PFSK-1 (cell line): ENCODE measurements at regions not wholly inside any gene's neighbourhood (a gene's known extent, or its start where the extent isn't known, plus 50 kb on each side); places are given as distances from the start of the nearest gene placed in this dataset.

Experiments
- FOXP2 ChIP-seq: optimal IDR thresholded peaks from 2 replicates; pipeline ENCODE3; 2011; ENCODE audit warnings: borderline replicate concordance, control low read depth, inconsistent platforms; ENCODE audit not compliant: insufficient read depth; ENCODE audit errors: extremely low read length, extremely low read depth
- POLR2AphosphoS5 ChIP-seq: IDR thresholded peaks from 2 replicates; pipeline ENCODE4 v1.6.1; 2012; ENCODE audit warnings: low read depth, mild to moderate bottlenecking, control low read depth, low read length, moderate library complexity
- REST ChIP-seq, 2 experiments: IDR thresholded peaks; 2 replicates each; pipeline versions ENCODE4 v1.6.1 to v1.8.0; 2011 to 2012; ENCODE audit warnings: low read depth in 2 of 2, low read length in 2 of 2, control low read depth in 1 of 2, inconsistent platforms in 1 of 2, mild to moderate bottlenecking in 1 of 2, moderate library complexity in 1 of 2; ENCODE audit not compliant: insufficient read depth in 1 of 2
- SIN3A ChIP-seq: IDR thresholded peaks from 2 replicates; pipeline ENCODE4 v1.6.1; 2012; ENCODE audit warnings: mild to moderate bottlenecking, low read length, moderate library complexity, borderline replicate concordance; ENCODE audit not compliant: insufficient read depth
- TAF1 ChIP-seq: IDR thresholded peaks from 2 replicates; pipeline ENCODE4 v1.6.1; 2012; ENCODE audit warnings: low read length, control low read depth, borderline replicate concordance; ENCODE audit not compliant: insufficient read depth

- TF ChIP-seq POLR2AphosphoS5 = no peak
- no peak for TF ChIP-seq TAF1
- TF ChIP-seq SIN3A = no peak
- no peak for TF ChIP-seq REST (IDR thresholded peaks at IDR 0.05; ENCODE audit: insufficient read depth in 1 of 2, low read depth in 2 of 2, low read length in 2 of 2)
- TF ChIP-seq FOXP2 = no peak
Observed at GRCh38 chr5:28505121-28505520, 1466.7 kb upstream of the CDH9 start.

- TF ChIP-seq POLR2AphosphoS5 = no peak
- TF ChIP-seq SIN3A = no peak
- no peak for TF ChIP-seq FOXP2
- TF ChIP-seq TAF1 = no peak
- TF ChIP-seq REST (IDR thresholded peaks at IDR 0.05; ENCODE audit: insufficient read depth in 1 of 2, low read depth in 2 of 2, low read length in 2 of 2) = no peak
Observed at GRCh38 chr5:28500511-28500910, 1462.1 kb upstream of the CDH9 start.

- TF ChIP-seq TAF1 (no peak), FOXP2 (no peak), REST (IDR thresholded peaks at IDR 0.05; ENCODE audit: insufficient read depth in 1 of 2, low read depth in 2 of 2, low read length in 2 of 2) (no peak), SIN3A (no peak)
Observed at GRCh38 chr5:28499766-28500290, 1461.4 kb upstream of the CDH9 start.

GRCh38 chr5:28495876-28496275 is 1457.5 kb upstream of the CDH9 start:
- TF ChIP-seq SIN3A (no peak), REST (IDR thresholded peaks at IDR 0.05; ENCODE audit: insufficient read depth in 1 of 2, low read depth in 2 of 2, low read length in 2 of 2) (no peak), POLR2AphosphoS5 (no peak), FOXP2 (no peak), TAF1 (no peak)

- no peak for TF ChIP-seq TAF1
- no peak for TF ChIP-seq FOXP2
- TF ChIP-seq POLR2AphosphoS5 = no peak
- TF ChIP-seq SIN3A = no peak
- TF ChIP-seq REST (IDR thresholded peaks at IDR 0.05; ENCODE audit: insufficient read depth in 1 of 2, low read depth in 2 of 2, low read length in 2 of 2) = no peak
Observed at GRCh38 chr5:28493456-28493855, 1455.1 kb upstream of the CDH9 start.
